ENCODE measurements at regions not wholly inside any gene's neighbourhood (a gene's known extent, or its start where the extent isn't known, plus 50 kb on each side); places are given as distances from the start of the nearest gene placed in this dataset.

DNA sequence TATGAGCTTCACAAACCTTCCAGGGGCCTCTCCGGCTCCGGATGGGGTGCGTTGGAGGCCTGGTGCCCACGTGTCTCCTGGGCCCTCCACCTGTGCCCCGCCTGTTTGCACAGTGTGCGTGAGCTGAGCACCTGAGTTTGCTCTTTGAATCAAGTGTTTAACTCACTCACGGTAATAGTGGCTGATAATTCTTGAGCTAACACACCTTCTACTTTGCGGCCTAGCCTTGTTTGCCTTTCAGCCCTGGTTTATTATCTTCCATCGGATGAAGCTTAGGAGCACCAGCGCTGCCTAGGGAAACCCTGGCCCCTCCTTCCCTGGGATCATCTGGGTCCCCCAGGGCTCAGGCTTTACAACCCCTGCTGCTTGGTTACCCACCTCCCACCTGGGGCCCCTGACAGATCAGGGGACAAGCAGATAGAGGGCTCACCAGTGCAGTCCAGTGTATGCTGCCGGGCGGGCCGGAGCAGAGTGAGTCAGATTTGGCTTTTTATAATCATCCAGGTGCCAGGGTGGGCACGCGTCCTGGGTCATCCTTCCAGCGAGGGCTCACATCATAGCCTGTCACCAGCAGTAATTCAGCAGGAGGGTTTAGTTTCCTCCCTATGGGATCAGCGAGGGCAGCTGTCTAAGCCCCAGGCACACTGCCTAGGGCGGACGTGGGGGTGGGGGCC lies 62.8 kb upstream of the RFLNA start:
- no peak for TF ChIP-seq TOX (CRISPR knock-in tag; IDR thresholded peaks at IDR 0.05; ENCODE audit: borderline replicate concordance)
- no peak for TF ChIP-seq ZC3H10 (CRISPR knock-in tag; IDR thresholded peaks at IDR 0.05)
- TF ChIP-seq GLIS3 (CRISPR knock-in tag; IDR thresholded peaks at IDR 0.05), result no peak
- TF ChIP-seq, protein P1, sequence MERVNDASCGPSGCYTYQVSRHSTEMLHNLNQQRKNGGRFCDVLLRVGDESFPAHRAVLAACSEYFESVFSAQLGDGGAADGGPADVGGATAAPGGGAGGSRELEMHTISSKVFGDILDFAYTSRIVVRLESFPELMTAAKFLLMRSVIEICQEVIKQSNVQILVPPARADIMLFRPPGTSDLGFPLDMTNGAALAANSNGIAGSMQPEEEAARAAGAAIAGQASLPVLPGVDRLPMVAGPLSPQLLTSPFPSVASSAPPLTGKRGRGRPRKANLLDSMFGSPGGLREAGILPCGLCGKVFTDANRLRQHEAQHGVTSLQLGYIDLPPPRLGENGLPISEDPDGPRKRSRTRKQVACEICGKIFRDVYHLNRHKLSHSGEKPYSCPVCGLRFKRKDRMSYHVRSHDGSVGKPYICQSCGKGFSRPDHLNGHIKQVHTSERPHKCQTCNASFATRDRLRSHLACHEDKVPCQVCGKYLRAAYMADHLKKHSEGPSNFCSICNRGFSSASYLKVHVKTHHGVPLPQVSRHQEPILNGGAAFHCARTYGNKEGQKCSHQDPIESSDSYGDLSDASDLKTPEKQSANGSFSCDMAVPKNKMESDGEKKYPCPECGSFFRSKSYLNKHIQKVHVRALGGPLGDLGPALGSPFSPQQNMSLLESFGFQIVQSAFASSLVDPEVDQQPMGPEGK (CRISPR knock-in tag; IDR thresholded peaks at IDR 0.05; ENCODE audit: borderline replicate concordance), result no peak
- TF ChIP-seq ARNTL (CRISPR knock-in tag; IDR thresholded peaks at IDR 0.05; ENCODE audit: borderline replicate concordance, low read depth), result no peak
- no peak for TF ChIP-seq ZNF70 (CRISPR knock-in tag; IDR thresholded peaks at IDR 0.05)
- TF ChIP-seq SNAI2 (CRISPR knock-in tag; IDR thresholded peaks at IDR 0.05), result no peak
- TF ChIP-seq, protein P2, sequence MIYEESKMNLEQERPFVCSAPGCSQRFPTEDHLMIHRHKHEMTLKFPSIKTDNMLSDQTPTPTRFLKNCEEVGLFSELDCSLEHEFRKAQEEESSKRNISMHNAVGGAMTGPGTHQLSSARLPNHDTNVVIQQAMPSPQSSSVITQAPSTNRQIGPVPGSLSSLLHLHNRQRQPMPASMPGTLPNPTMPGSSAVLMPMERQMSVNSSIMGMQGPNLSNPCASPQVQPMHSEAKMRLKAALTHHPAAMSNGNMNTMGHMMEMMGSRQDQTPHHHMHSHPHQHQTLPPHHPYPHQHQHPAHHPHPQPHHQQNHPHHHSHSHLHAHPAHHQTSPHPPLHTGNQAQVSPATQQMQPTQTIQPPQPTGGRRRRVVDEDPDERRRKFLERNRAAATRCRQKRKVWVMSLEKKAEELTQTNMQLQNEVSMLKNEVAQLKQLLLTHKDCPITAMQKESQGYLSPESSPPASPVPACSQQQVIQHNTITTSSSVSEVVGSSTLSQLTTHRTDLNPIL (CRISPR knock-in tag; IDR thresholded peaks at IDR 0.05; ENCODE audit: low read depth), result no peak
- no peak for TF ChIP-seq ISL1 (CRISPR knock-in tag; IDR thresholded peaks at IDR 0.05)
- no peak for TF ChIP-seq BACH2 (CRISPR knock-in tag; IDR thresholded peaks at IDR 0.05; ENCODE audit: borderline replicate concordance)
- no peak for TF ChIP-seq RARB (CRISPR knock-in tag; IDR thresholded peaks at IDR 0.05)
- TF ChIP-seq TCF4 (CRISPR knock-in tag; IDR thresholded peaks at IDR 0.05; ENCODE audit: borderline replicate concordance), result no peak
- no peak for TF ChIP-seq OSR1 (CRISPR knock-in tag; IDR thresholded peaks at IDR 0.05)

All from SK-N-SH treated with all-trans-retinoic acid at 6 μM for 48 hours (cell line).